ENCODE measurements at regions not wholly inside any gene's neighbourhood (a gene's known extent, or its start where the extent isn't known, plus 50 kb on each side); places are given as distances from the start of the nearest gene placed in this dataset.
"Not testable (repeated sequence)": the region's sequence is repeated elsewhere in the genome, so short reads cannot be mapped to it uniquely, and the experiment has no call there.

GRCh38 chr4:189204616-189205015, 736.1 kb upstream of the FRG1 start:
- no peak for DNase-seq

- no peak for DNase-seq
Observed at GRCh38 chr4:189206953-189207352, 733.7 kb upstream of the FRG1 start.

GRCh38 chr4:189207872-189208271, 732.8 kb upstream of the FRG1 start:
- DNase-seq = no peak

GRCh38 chr4:189215574-189215973, 725.1 kb upstream of the FRG1 start:
- DNase-seq = no peak

GRCh38 chr4:189221691-189222090, 719.0 kb upstream of the FRG1 start:
- no peak for DNase-seq

GRCh38 chr4:189228726-189229125, 711.9 kb upstream of the FRG1 start:
- DNase-seq = no peak

- DNase-seq = no peak
Observed at GRCh38 chr4:189232274-189232673, 708.4 kb upstream of the FRG1 start.

- DNase-seq = not testable (repeated sequence)
Observed at GRCh38 chr4:189233754-189234153, 706.9 kb upstream of the FRG1 start.

- not testable (repeated sequence) for DNase-seq
Observed at GRCh38 chr4:189234948-189235347, 705.7 kb upstream of the FRG1 start.

- no peak for DNase-seq
Observed at GRCh38 chr4:189235599-189235998, 705.1 kb upstream of the FRG1 start.

GRCh38 chr4:189236321-189236720, 704.4 kb upstream of the FRG1 start:
- DNase-seq = not testable (repeated sequence)

- DNase-seq = no peak
Observed at GRCh38 chr4:189237340-189237739, 703.3 kb upstream of the FRG1 start.

GRCh38 chr4:189255636-189256035, 685.0 kb upstream of the FRG1 start:
- DNase-seq = no peak

GRCh38 chr4:189261475-189261874, 679.2 kb upstream of the FRG1 start:
- no peak for DNase-seq

GRCh38 chr4:189265515-189265914, 675.2 kb upstream of the FRG1 start:
- DNase-seq = no peak

- DNase-seq = no peak
Observed at GRCh38 chr4:189267312-189267965, 673.2 kb upstream of the FRG1 start.

GRCh38 chr4:189278597-189279165, 662.0 kb upstream of the FRG1 start:
- no peak for DNase-seq

- no peak for DNase-seq
Observed at GRCh38 chr4:189279188-189279587, 661.5 kb upstream of the FRG1 start.

- DNase-seq = no peak
Observed at GRCh38 chr4:189285377-189285776, 655.3 kb upstream of the FRG1 start.

GRCh38 chr4:189291939-189292338, 648.7 kb upstream of the FRG1 start:
- DNase-seq = no peak

- no peak for DNase-seq
Observed at GRCh38 chr4:189293459-189293858, 647.2 kb upstream of the FRG1 start.

- no peak for DNase-seq
Observed at GRCh38 chr4:189294574-189294973, 646.1 kb upstream of the FRG1 start.

- DNase-seq = no peak
Observed at GRCh38 chr4:189299706-189300105, 641.0 kb upstream of the FRG1 start.

- DNase-seq = no peak
Observed at GRCh38 chr4:189301692-189302091, 639.0 kb upstream of the FRG1 start.

GRCh38 chr4:189302719-189303118, 638.0 kb upstream of the FRG1 start:
- DNase-seq = no peak
